ENCODE measurements at regions not wholly inside any gene's neighbourhood (a gene's known extent, or its start where the extent isn't known, plus 50 kb on each side); places are given as distances from the start of the nearest gene placed in this dataset.
"Not testable (repeated sequence)": the region's sequence is repeated elsewhere in the genome, so short reads cannot be mapped to it uniquely, and the experiment has no call there.

GRCh38 chr20:30164389-30164788, 1093.1 kb upstream of the DEFB115 start:
- not testable (repeated sequence) for DNase-seq

GRCh38 chr20:30167540-30167939, 1089.9 kb upstream of the DEFB115 start:
- DNase-seq: no peak

GRCh38 chr20:30168025-30168799, 1089.3 kb upstream of the DEFB115 start:
- peak; percentile 37 for DNase-seq

GRCh38 chr20:30168800-30169138, 1088.7 kb upstream of the DEFB115 start:
- DNase-seq: no peak

GRCh38 chr20:30175681-30176080, 1081.8 kb upstream of the DEFB115 start:
- no peak for DNase-seq

GRCh38 chr20:30183124-30183523, 1074.3 kb upstream of the DEFB115 start:
- not testable (repeated sequence) for DNase-seq

- DNase-seq: not testable (repeated sequence)
These were observed 1065.7 kb upstream of the DEFB115 start for GRCh38 chr20:30191785-30192184.

- not testable (repeated sequence) for DNase-seq
These were observed 1023.0 kb upstream of the DEFB115 start for GRCh38 chr20:30234477-30234876.

- not testable (repeated sequence) for DNase-seq
These were observed 982.4 kb upstream of the DEFB115 start for GRCh38 chr20:30275073-30275472.

- no peak for DNase-seq
These were observed 975.8 kb upstream of the DEFB115 start for GRCh38 chr20:30281584-30282197.

GRCh38 chr20:30283476-30284280, 973.8 kb upstream of the DEFB115 start:
- DNase-seq: peak; percentile 81

GRCh38 chr20:30284281-30284905, 973.1 kb upstream of the DEFB115 start:
- no peak for DNase-seq

- DNase-seq: no peak
These were observed 971.8 kb upstream of the DEFB115 start for GRCh38 chr20:30285677-30286076.

- DNase-seq: no peak
These were observed 971.3 kb upstream of the DEFB115 start for GRCh38 chr20:30286157-30286556.

- not testable (repeated sequence) for DNase-seq
These were observed 970.0 kb upstream of the DEFB115 start for GRCh38 chr20:30287459-30287858.

- no peak for DNase-seq
These were observed 969.1 kb upstream of the DEFB115 start for GRCh38 chr20:30288346-30288745.

- DNase-seq: not testable (repeated sequence)
These were observed 968.4 kb upstream of the DEFB115 start for GRCh38 chr20:30289049-30289448.

- not testable (repeated sequence) for DNase-seq
These were observed 967.7 kb upstream of the DEFB115 start for GRCh38 chr20:30289711-30290141.

GRCh38 chr20:30290361-30291063, 967.0 kb upstream of the DEFB115 start:
- peak; percentile 55 for DNase-seq

- DNase-seq: not testable (repeated sequence)
These were observed 966.4 kb upstream of the DEFB115 start for GRCh38 chr20:30291064-30291379.

GRCh38 chr20:30291686-30292085, 965.8 kb upstream of the DEFB115 start:
- DNase-seq: not testable (repeated sequence)

- not testable (repeated sequence) for DNase-seq
These were observed 962.1 kb upstream of the DEFB115 start for GRCh38 chr20:30295396-30295795.

- not testable (repeated sequence) for DNase-seq
These were observed 961.5 kb upstream of the DEFB115 start for GRCh38 chr20:30295967-30296366.
